ENCODE measurements at regions not wholly inside any gene's neighbourhood (a gene's known extent, or its start where the extent isn't known, plus 50 kb on each side); places are given as distances from the start of the nearest gene placed in this dataset.
A peak's percentile ranks its signal among the peaks of the same experiment; 100 is the strongest.

- DNase-seq (ENCODE audit: low read depth in 2 of 2) = no peak
Measured at GRCh38 chr6:141169419-141169818, 963.3 kb upstream of the GJE1 start.

- DNase-seq (ENCODE audit: low read depth in 2 of 2) = no peak
Measured at GRCh38 chr6:141167945-141168344, 964.8 kb upstream of the GJE1 start.

- no peak for DNase-seq (ENCODE audit: low read depth in 2 of 2)
Measured at GRCh38 chr6:141165002-141165665, 967.6 kb upstream of the GJE1 start.

- no peak for DNase-seq (ENCODE audit: low read depth in 2 of 2)
Measured at GRCh38 chr6:141164042-141164743, 968.5 kb upstream of the GJE1 start.

- DNase-seq (ENCODE audit: low read depth in 2 of 2) = no peak
Measured at GRCh38 chr6:141163107-141163506, 969.6 kb upstream of the GJE1 start.

- DNase-seq (ENCODE audit: low read depth in 2 of 2) = no peak
Measured at GRCh38 chr6:141158740-141159139, 974.0 kb upstream of the GJE1 start.

DNA sequence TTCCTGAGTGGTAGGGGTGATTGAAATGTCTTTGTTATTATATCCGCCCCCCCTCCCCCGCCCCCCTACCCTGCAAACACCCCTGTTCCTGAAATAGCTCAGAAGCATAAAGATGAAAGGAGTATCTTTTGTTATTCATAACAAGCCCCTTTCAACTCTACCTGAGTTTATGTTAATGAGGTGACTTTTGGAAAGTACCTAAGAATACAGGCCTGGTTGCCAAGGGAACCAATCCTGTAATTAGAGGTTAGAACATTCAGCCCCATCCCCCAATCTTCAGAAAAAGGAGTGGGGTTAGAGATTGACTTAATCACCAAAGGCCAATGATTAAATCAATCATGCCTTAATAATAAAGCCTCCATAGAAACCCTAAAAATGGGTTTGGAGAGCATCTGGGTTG, 979.2 kb upstream of the GJE1 start:
- peak in 1 of 2 donors; percentile 29 for DNase-seq (ENCODE audit: low read depth in 2 of 2)

- DNase-seq (ENCODE audit: low read depth in 2 of 2) = peak in 1 of 2 donors; percentile 5
Measured at GRCh38 chr6:141152951-141153350, 979.8 kb upstream of the GJE1 start.

GRCh38 chr6:141151710-141152417, 980.9 kb upstream of the GJE1 start:
- no peak for DNase-seq (ENCODE audit: low read depth in 2 of 2)

- DNase-seq (ENCODE audit: low read depth in 2 of 2) = peak in 1 of 2 donors; percentile 2
Measured at GRCh38 chr6:141141870-141142269, 990.9 kb upstream of the GJE1 start.

GRCh38 chr6:141140905-141141304, 991.8 kb upstream of the GJE1 start:
- DNase-seq (ENCODE audit: low read depth in 2 of 2) = no peak

DNA sequence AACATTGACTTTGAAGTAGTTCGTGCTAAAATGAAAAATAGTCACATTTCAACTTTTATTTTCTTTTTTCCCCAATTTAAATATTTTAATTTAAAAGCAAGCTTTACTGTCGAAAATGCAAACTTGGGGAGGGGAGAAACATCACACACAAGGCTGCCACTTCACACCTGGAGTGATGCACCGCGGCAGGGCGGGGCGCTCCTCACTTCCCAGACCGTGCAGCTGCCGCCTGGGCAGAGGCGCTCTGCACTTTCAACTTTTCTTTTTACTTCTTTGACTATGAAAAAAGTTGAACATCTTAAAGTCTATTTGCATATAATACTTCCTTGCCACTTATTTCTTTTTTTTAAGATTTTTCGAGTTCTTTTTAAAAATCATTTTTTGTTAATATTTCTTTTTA, 993.3 kb upstream of the GJE1 start:
- no peak for DNase-seq (ENCODE audit: low read depth in 2 of 2)

DNA sequence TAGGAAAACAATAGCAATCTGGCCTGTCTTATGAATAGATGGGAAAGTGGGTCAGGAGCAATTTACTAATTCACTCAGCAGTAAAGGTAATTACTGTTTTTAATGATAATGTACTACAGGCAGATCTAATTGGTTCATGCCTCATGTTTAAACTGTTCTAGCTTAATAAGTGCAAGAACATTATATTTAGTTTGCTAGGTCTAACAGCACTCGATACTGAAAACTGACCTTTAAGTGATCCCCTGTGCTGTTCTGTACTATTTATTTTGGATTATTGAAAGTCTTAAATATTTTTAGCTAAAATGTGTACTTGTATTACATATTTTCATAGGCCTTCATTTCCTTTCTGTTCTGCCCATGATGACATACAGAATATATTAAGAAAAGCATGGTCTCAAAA, 998.0 kb upstream of the GJE1 start:
- no peak for DNase-seq (ENCODE audit: low read depth in 2 of 2)

DNA sequence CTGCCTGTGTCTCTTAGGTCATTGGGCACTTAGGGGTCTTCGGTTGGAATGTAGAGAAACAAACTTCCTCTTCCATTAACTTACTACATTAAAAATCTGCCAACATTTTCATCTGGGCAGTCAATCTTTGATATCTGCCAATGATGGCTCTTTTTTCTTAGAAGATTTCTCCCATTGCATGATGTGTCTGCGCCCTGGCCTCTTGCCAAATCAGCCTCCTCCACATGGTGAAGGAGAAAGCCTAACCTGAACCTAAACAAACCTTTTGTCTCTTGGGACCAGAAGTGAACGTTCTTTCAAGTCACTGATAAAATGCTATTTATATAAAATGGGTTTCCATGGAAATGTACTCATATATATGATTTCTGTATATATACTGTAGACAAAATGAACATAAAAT, 998.9 kb upstream of the GJE1 start:
- DNase-seq (ENCODE audit: low read depth in 2 of 2) = no peak

DNA sequence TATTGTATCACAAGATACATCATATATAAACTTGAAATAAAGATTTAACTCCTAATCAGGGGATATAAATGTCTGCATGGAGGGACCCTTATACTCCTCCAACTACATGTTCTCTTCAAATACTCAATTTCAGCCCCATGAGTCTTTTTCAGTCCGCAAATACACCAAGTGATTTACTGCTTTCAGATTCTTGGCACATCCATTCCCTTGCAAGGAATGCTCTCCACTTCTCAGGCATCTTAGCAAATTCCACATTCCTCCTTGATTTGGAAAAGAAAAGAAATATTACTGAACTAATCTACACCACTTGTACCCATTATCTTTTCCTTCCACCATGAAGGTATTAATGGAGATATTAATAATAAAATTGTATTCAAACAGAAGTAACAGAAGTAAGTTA, 999.4 kb upstream of the GJE1 start:
- no peak for DNase-seq (ENCODE audit: low read depth in 2 of 2)

GRCh38 chr6:141131616-141132015, 1001.1 kb upstream of the GJE1 start:
- DNase-seq (ENCODE audit: low read depth in 2 of 2) = no peak

DNA sequence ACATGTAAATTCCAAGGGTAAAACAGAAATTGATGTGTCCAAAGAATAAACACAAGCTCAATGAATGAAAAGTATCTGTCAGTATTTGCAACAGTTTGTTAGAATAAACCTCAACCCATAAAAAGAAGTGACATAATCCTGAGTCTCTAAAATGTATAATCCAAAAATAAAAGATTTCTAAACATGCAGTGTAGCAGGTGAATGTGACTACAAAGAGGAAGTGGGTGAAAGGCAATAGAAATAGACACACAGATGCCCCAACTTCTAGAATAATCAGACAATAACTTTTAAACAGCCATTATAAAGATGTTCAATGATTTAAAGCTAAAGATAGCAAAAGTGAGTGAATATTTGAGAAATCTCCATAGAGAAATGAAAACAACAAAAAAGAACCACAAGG, 1009.2 kb upstream of the GJE1 start:
- no peak for DNase-seq (ENCODE audit: low read depth in 2 of 2)

DNA sequence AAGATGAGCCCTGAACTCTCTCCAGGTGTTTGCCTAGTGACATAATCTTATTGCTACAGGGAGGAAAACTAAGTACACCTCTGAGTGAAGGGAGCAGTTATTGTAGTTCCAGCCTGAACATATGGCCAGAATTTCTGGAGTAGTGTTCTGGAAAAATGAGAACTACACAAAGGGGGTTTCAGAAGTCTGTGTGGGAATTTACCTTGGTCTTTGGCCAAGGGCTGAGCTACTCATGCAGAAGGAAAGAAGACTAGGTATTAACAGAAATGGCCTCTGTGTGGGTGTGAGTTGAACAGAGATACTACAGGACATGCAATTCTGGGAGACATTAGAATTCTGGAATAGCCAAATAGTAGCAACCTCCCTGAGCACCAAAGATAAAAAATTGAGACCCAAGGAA, 1009.7 kb upstream of the GJE1 start:
- DNase-seq (ENCODE audit: low read depth in 2 of 2) = no peak

- no peak for DNase-seq (ENCODE audit: low read depth in 2 of 2)
Measured at GRCh38 chr6:141118991-141119390, 1013.7 kb upstream of the GJE1 start.

- DNase-seq (ENCODE audit: low read depth in 2 of 2) = peak; percentile 3 to 22
Measured at GRCh38 chr6:141117874-141118273, 1014.9 kb upstream of the GJE1 start.

DNA sequence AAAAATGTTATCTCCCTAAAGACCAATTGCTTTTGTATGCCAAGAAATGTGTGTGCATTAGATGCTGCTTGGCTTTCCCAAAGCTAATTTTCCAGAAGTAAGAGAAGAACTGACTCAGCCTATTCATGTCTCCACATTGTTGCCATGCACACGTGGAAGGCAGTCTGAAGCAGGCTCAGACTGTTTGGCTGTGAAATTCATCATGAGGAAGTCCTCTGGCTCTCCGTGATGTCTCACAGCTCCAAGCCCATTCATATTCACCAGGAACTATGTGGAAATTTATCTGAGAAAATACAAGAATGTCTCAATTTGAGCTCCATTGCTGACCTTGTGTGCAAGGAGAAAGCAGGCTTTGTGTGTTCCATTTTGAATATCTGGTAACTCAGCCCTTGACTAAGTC, 1022.2 kb upstream of the GJE1 start:
- DNase-seq (ENCODE audit: low read depth in 2 of 2) = peak in 1 of 2 donors; percentile 25

- DNase-seq (ENCODE audit: low read depth in 2 of 2) = peak; percentile 18 to 82
Measured at GRCh38 chr6:141107591-141108160, 1025.0 kb upstream of the GJE1 start.

Data from dermis microvascular lymphatic vessel endothelial cell (primary cell).